Nephron progenitor cell (in vitro differentiated cells): ENCODE measurements at regions not wholly inside any gene's neighbourhood (a gene's known extent, or its start where the extent isn't known, plus 50 kb on each side); places are given as distances from the start of the nearest gene placed in this dataset.
"Not testable (repeated sequence)": the region's sequence is repeated elsewhere in the genome, so short reads cannot be mapped to it uniquely, and the experiment has no call there.

Source experiments
- DNase-seq: peaks from one replicate; pipeline ENCODE4 v3.0.0; 2021
- H3K27ac Mint-ChIP-seq: 2 replicates; pipeline ENCODE4 v1.8.0; 2021; ENCODE audit warnings: mild to moderate bottlenecking, moderate library complexity, mixed read lengths
- H3K27me3 Mint-ChIP-seq: 2 replicates; pipeline ENCODE4 v1.8.0; 2021; ENCODE audit warnings: mild to moderate bottlenecking, low read depth, mixed read lengths; ENCODE audit not compliant: poor library complexity
- H3K36me3 Mint-ChIP-seq: 2 replicates; pipeline ENCODE4 v1.8.0; 2021; ENCODE audit warnings: low read depth, mixed read lengths
- H3K4me1 Mint-ChIP-seq: 2 replicates; pipeline ENCODE4 v1.8.0; 2021; ENCODE audit warnings: mixed read lengths
- H3K4me3 Mint-ChIP-seq: 2 replicates; pipeline ENCODE4 v1.8.0; 2021; ENCODE audit warnings: mild to moderate bottlenecking, moderate library complexity, mixed read lengths
- H3K9me3 Mint-ChIP-seq: 2 replicates; pipeline ENCODE4 v1.8.0; 2021; ENCODE audit warnings: mild to moderate bottlenecking, moderate library complexity, mixed read lengths
- CTCF ChIP-seq: fragments of 200-600 bp; sonication (generic); IDR thresholded peaks from 2 replicates; pipeline ENCODE4 v1.5.0; 2021; ENCODE audit warnings: antibody characterized with exemption

GRCh38 chr3:194262176-194262924 lies 88.8 kb downstream of the CPN2 start:
- H3K4me3 Mint-ChIP-seq: no peak overlapping the region
- H3K27me3 Mint-ChIP-seq: peaks cover 16% of the 10 kb centered on the region
- DNase-seq: no peak
- H3K27ac Mint-ChIP-seq: no peak overlapping the region
- peaks cover 60% of the 10 kb centered on the region for H3K4me1 Mint-ChIP-seq
- no peaks in the 10 kb centered on the region for H3K36me3 Mint-ChIP-seq
- H3K9me3 Mint-ChIP-seq: peaks cover 13% of the 10 kb centered on the region
- TF ChIP-seq CTCF: no peak

- H3K9me3 Mint-ChIP-seq: peaks cover 9% of the 10 kb centered on the region
- H3K36me3 Mint-ChIP-seq: no peaks in the 10 kb centered on the region
- DNase-seq: no peak
- no peak overlapping the region for H3K27ac Mint-ChIP-seq
- peaks cover 20% of the 10 kb centered on the region for H3K27me3 Mint-ChIP-seq
- TF ChIP-seq CTCF: no peak
- peaks cover 66% of the 10 kb centered on the region for H3K4me1 Mint-ChIP-seq
- H3K4me3 Mint-ChIP-seq: no peak overlapping the region
These were observed 88.2 kb downstream of the CPN2 start for GRCh38 chr3:194262925-194263305.

- H3K36me3 Mint-ChIP-seq, H3K4me3 Mint-ChIP-seq, H3K9me3 Mint-ChIP-seq, H3K27ac Mint-ChIP-seq, DNase-seq: not testable (repeated sequence)
- peaks cover 25% of the 10 kb centered on the region for H3K27me3 Mint-ChIP-seq
- peaks cover 80% of the 10 kb centered on the region for H3K4me1 Mint-ChIP-seq
These were observed 86.3 kb downstream of the CPN2 start for GRCh38 chr3:194264631-194265504.

- Mint-ChIP-seq H3K27me3 (peaks cover 23% of the 10 kb centered on the region), H3K4me3 (no peak overlapping the region), H3K9me3 (no peaks in the 10 kb centered on the region), H3K4me1 (peaks cover 80% of the 10 kb centered on the region), H3K27ac (peak overlapping the region; percentile 66), H3K36me3 (no peaks in the 10 kb centered on the region)
- no peak for DNase-seq
- no peak for TF ChIP-seq CTCF
These were observed 85.6 kb downstream of the CPN2 start for GRCh38 chr3:194265505-194265892.

- H3K27ac Mint-ChIP-seq: peak overlapping the region; percentile 66
- TF ChIP-seq CTCF: no peak
These were observed 84.8 kb downstream of the CPN2 start for GRCh38 chr3:194265996-194266964.

More at GRCh38 chr3:194265996-194266964, 84.8 kb downstream of the CPN2 start:
- Mint-ChIP-seq H3K4me1 (peaks cover 80% of the 10 kb centered on the region), H3K9me3 (no peaks in the 10 kb centered on the region), H3K4me3 (peak overlapping the region; percentile 31), H3K36me3 (no peaks in the 10 kb centered on the region), H3K27me3 (peaks cover 22% of the 10 kb centered on the region)
- no peak for DNase-seq
